Suprapubic skin (tissue), 4 donors: ENCODE measurements at regions not wholly inside any gene's neighbourhood (a gene's known extent, or its start where the extent isn't known, plus 50 kb on each side); places are given as distances from the start of the nearest gene placed in this dataset.

Experiments
- DNase-seq, 2 donors: peaks; one replicate each; pipeline ENCODE4 v3.0.0-alpha.2; 2019; ENCODE audit warnings: low spot score in 2 of 2
- H3K27ac ChIP-seq: fragments of 200-600 bp; sonication (generic); one replicate; pipeline ENCODE4 v1.5.1; 2019
- H3K27me3 ChIP-seq: fragments of 200-600 bp; sonication (generic); one replicate; pipeline ENCODE4 v1.5.1; 2019
- H3K36me3 ChIP-seq: fragments of 200-600 bp; sonication (generic); one replicate; pipeline ENCODE4 v1.5.1; 2019
- H3K4me1 ChIP-seq: fragments of 200-600 bp; sonication (generic); one replicate; pipeline ENCODE4 v1.5.1; 2019
- H3K4me3 ChIP-seq: fragments of 200-600 bp; sonication (generic); one replicate; pipeline ENCODE4 v1.5.1; 2019; ENCODE audit warnings: mild to moderate bottlenecking
- H3K9me3 ChIP-seq: fragments of 200-600 bp; sonication (generic); one replicate; pipeline ENCODE4 v1.5.1; 2019
- CTCF ChIP-seq, 2 donors: fragments of 200-600 bp in 1 of 2; fragments of 450-650 bp in 1 of 2; sonication (generic) in 1 of 2; IDR thresholded peaks; one replicate each; pipeline ENCODE4 v1.5.1; 2016 to 2019; ENCODE audit warnings: antibody characterized with exemption in 2 of 2, mild to moderate bottlenecking in 1 of 2, moderate library complexity in 1 of 2
- EP300 ChIP-seq: sonication (generic); formaldehyde crosslinking; IDR thresholded peaks from one replicate; pipeline ENCODE4 v1.6.1; 2017; ENCODE audit warnings: antibody characterized with exemption
- POLR2A ChIP-seq, 2 donors: fragments of 450-650 bp; IDR thresholded peaks; one replicate each; pipeline ENCODE4 v1.6.1; 2017; ENCODE audit warnings: antibody characterized with exemption in 2 of 2, mild to moderate bottlenecking in 2 of 2, moderate library complexity in 2 of 2
- POLR2AphosphoS5 ChIP-seq, 3 donors: sonication (generic); formaldehyde crosslinking; IDR thresholded peaks; one replicate each; pipeline ENCODE4 v1.6.1; 2017; ENCODE audit warnings: antibody characterized with exemption in 3 of 3
- whole genome bisulfite sequencing: methylation state at CpG from one replicate; pipeline ENCODE4 v1.1.5; 2018; 5-methylcytosine and 5-hydroxymethylcytosine counted together

- 59% methylated on average over 1 of the region's 1 CpG for WGBS
- Histone ChIP-seq H3K27me3 (no peaks in the 10 kb centered on the region), H3K9me3 (no peaks in the 10 kb centered on the region), H3K4me3 (no peak overlapping the region), H3K4me1 (no peaks in the 10 kb centered on the region), H3K27ac (no peak overlapping the region), H3K36me3 (no peaks in the 10 kb centered on the region)
- DNase-seq = no peak
- no peak for TF ChIP-seq EP300
- TF ChIP-seq POLR2A (IDR thresholded peaks at IDR 0.05) = no peak
These were observed 808.1 kb upstream of the RBFOX1 start for GRCh38 chr16:6524501-6524900.

- Histone ChIP-seq H3K36me3 (no peaks in the 10 kb centered on the region), H3K27me3 (no peaks in the 10 kb centered on the region), H3K9me3 (peaks cover 5% of the 10 kb centered on the region), H3K27ac (no peak overlapping the region), H3K4me3 (no peak overlapping the region), H3K4me1 (no peaks in the 10 kb centered on the region)
- TF ChIP-seq CTCF (IDR thresholded peaks at IDR 0.05) = no peak
- no peak for DNase-seq
- WGBS = 51% methylated on average over 9 of the region's 9 CpGs
These were observed 815.5 kb upstream of the RBFOX1 start for GRCh38 chr16:6517020-6517720.

- no peaks in the 10 kb centered on the region for H3K36me3 ChIP-seq
- no peak overlapping the region for H3K27ac ChIP-seq
- TF ChIP-seq POLR2A (IDR thresholded peaks at IDR 0.05) = no peak
- no peak for TF ChIP-seq CTCF (IDR thresholded peaks at IDR 0.05)
- TF ChIP-seq POLR2AphosphoS5 (IDR thresholded peaks at IDR 0.05) = no peak
- no peak for TF ChIP-seq EP300
- H3K4me3 ChIP-seq = no peak overlapping the region
- H3K9me3 ChIP-seq = peaks cover 5% of the 10 kb centered on the region
- no peaks in the 10 kb centered on the region for H3K4me1 ChIP-seq
- no peak for DNase-seq
- 82% methylated on average over 2 of the region's 2 CpGs for WGBS
- no peaks in the 10 kb centered on the region for H3K27me3 ChIP-seq
These were observed 820.1 kb upstream of the RBFOX1 start for GRCh38 chr16:6512512-6512911.

- Histone ChIP-seq H3K27me3 (no peaks in the 10 kb centered on the region), H3K4me1 (no peaks in the 10 kb centered on the region), H3K36me3 (no peaks in the 10 kb centered on the region), H3K4me3 (no peak overlapping the region), H3K27ac (no peak overlapping the region), H3K9me3 (peaks cover 5% of the 10 kb centered on the region)
- WGBS = 72% methylated on average over 7 of the region's 7 CpGs
- DNase-seq = no peak
- TF ChIP-seq POLR2AphosphoS5 (IDR thresholded peaks at IDR 0.05) (no peak), CTCF (IDR thresholded peaks at IDR 0.05) (no peak), EP300 (no peak), POLR2A (IDR thresholded peaks at IDR 0.05) (no peak)
These were observed 822.4 kb upstream of the RBFOX1 start for GRCh38 chr16:6510261-6510660.

- H3K27me3 ChIP-seq = no peaks in the 10 kb centered on the region
- WGBS = 22% methylated on average over 2 of the region's 2 CpGs
- H3K4me1 ChIP-seq = no peaks in the 10 kb centered on the region
- no peaks in the 10 kb centered on the region for H3K36me3 ChIP-seq
- TF ChIP-seq CTCF (IDR thresholded peaks at IDR 0.05) = no peak
- TF ChIP-seq EP300 = no peak
- TF ChIP-seq POLR2A (IDR thresholded peaks at IDR 0.05) = no peak
- no peak overlapping the region for H3K27ac ChIP-seq
- DNase-seq = no peak
- no peak overlapping the region for H3K4me3 ChIP-seq
- peaks cover 5% of the 10 kb centered on the region for H3K9me3 ChIP-seq
These were observed 833.2 kb upstream of the RBFOX1 start for GRCh38 chr16:6499413-6499812.

GRCh38 chr16:6498858-6499257 is 833.8 kb upstream of the RBFOX1 start:
- no peak for TF ChIP-seq EP300
- no peak for TF ChIP-seq POLR2A (IDR thresholded peaks at IDR 0.05)
- no peak for TF ChIP-seq POLR2AphosphoS5 (IDR thresholded peaks at IDR 0.05)
- no peak for TF ChIP-seq CTCF (IDR thresholded peaks at IDR 0.05)
- no peaks in the 10 kb centered on the region for H3K4me1 ChIP-seq
- H3K27me3 ChIP-seq = no peaks in the 10 kb centered on the region
- peaks cover 5% of the 10 kb centered on the region for H3K9me3 ChIP-seq
- no peak for DNase-seq
- H3K4me3 ChIP-seq = no peak overlapping the region
- H3K36me3 ChIP-seq = no peaks in the 10 kb centered on the region
- WGBS = 91% methylated on average over 4 of the region's 4 CpGs
- H3K27ac ChIP-seq = no peak overlapping the region
